HG02981 (cell line): ENCODE measurements at regions not wholly inside any gene's neighbourhood (a gene's known extent, or its start where the extent isn't known, plus 50 kb on each side); places are given as distances from the start of the nearest gene placed in this dataset.

Source experiments
- ATAC-seq: cut with Tn5 transposase; IDR thresholded peaks from one replicate; pipeline ENCODE4 v1.9.1; 2021; ENCODE audit warnings: mild to moderate bottlenecking, moderate library complexity; ENCODE audit not compliant: unreplicated experiment

DNA sequence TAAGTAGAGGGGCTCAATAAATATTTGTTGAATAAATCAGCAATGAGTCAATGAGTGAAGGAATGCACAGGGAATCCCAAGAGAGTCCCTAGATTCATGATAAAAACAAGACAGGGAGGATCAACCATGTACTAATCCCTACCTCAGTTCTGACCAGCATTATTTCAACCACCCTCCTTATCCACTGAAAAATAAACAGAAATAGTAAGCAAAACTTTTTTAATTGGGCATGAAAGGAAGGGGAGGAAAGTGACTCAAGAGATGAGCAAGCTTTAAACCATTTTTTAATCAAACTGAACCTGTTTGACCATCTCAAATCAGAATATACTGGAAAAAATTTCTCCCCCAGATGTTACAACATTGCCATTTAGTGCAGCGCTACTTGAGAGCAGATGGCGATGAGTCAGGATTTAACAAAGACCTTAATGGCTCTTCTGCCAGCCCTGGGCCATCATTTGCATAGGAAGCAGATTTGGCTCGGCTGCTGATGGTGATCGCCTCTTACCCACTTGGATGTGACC is 194.8 kb upstream of the SLC30A5 start:
- ATAC-seq: no peak

DNA sequence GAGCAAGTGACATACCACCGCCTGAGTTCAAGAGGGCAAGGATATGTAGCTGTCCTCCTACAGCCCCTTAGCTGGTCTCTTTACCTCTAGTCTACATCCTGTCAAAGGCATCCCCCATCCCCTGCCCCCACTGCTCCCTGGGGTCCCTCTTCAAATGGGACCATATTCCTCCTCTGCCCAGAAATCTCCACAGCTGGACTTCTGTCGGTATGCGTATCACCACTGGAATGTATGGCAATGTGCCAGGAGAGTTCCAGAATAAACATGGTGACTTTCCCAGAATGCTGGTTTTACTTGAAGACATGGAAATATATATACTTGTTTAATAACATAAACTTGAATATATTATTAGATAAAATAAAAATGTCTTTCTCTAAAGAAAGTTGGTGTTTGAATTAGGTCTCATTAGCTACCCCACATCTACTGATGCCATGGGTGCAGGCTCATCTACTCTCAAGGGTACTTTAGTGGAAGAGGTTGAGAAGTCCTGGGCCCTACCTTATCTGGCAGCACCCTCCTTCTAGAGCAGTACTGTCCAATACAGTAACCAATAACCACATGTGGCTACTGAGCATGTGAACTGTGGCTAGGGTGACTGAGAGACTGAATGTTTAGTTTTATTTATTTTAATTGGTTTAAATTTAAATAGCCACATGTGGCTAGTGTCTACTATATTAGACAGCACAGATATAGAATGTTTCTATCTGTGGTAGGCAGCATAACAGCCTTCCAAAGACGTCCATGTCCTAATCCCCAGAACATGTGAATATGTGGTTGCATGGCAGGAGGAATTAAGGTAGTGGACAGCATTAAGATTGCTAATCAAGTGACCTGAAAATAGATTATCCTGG is 181.7 kb upstream of the SLC30A5 start:
- ATAC-seq: no peak

DNA sequence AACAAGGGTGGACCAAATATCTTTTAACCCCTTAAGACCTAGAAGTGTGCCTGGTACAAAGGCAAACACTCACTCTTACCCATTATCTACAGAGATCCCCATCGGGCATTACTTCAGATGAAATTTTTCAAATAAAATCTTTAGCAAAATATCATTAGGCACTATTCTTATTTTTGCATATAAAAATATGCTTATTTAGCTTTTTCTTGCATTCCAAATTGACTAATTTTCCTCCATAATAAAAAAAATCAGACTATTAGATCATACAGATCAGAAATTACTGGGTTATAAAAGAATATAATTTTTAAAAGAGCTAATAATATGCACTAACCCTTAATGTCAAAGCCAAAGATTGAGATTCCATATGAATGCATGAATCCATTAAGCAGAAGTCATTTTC is 178.7 kb upstream of the SLC30A5 start:
- ATAC-seq: no peak

DNA sequence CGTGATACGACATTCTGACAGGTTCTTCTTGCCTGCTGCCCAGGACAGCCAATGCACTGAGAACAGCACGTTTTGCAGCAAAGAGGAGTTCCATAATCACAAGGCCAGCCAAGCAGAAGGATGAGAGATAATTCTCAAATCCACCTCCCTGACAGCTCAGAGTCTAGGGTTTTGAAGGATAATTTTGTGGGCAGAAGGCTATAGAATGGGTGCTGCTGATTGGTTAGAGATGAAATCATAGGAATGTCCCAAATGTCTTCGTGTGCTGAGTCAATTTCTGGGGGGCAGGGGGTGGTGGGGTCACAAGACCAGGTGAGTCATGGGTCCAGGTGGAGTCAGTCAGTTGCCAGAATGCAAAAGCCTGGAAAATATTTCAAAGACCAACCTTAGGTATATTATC is 175.5 kb upstream of the SLC30A5 start:
- no peak for ATAC-seq

DNA sequence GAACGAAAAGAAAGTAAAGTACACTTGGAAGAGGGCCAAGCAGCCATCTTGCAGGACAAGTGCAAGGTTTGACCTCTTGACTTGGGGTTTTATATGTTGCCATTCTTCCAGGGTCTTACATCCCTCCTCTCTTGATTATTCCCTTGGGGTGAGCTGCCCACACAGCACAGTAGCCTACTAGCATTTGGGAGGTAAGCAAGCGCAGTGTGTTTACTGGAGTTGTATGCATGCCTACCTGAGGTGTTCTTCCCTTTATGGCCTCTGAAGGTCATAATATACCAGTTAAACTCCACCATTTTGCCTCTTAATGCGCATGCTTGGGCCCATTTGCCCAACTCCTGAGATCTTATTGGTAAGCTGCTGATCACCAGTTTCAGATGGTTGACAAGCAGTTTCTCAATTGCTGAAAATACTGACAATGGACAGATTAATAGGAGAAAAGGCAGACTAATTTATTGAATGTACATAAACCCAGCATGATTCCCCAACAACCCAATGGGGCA is 173.8 kb upstream of the SLC30A5 start:
- no peak for ATAC-seq

DNA sequence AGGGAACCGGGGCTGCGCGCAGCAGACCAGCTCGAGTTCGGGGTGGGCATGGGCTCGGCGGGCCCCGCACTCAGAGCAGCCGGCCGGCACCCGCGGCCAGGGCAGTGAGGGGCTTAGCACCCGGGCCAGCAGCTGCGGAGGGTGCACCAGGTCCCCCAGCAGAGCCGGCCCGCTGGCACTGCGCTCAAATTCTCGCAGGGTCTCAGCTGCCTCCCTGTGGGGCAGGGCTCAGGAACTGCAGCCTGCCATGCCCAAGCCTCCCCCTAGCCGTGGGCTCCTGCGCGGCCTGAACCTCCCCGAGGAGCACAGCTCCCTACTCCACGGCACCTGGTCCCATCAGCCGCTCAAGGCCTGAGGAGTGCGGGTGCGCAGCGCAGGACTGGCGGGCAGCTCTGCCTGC is 172.9 kb upstream of the SLC30A5 start:
- ATAC-seq: no peak

DNA sequence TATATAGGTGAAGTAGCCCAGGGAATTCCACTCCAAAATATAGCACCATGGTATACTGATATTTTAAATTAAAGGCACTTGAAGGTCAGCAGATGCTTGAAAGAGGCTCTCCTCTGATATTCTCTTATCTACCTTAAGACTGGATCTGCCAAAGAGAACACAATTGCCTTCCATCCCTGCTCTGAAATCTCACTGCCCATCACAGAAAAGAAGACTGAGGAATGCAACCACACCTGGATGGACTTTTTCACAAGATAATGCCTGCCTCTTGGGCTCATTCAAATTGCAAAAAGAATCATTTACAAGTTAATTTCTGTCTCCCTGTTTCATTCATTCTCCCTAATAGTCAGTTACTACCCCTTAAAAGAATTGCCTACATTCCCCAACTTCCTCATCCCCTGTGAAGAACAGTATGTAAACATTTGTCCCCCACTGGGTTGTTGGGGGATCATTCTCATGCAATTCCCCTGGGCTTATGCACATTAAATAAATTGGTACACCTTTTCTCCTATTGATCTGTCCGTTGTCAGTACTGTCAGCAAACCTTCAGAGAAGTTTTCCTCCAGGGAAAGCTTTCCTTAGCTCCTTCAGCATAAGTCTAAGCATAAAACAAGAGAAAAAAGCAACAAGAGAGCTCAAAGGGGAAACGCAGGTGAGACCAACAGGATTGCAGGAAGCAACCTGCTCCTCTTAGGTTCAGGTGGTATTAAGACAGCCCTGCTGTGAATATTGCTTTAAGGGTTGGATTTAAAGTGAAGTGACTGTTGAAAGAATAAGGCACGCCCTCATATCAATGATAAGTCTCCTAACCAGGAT is 171.4 kb upstream of the SLC30A5 start:
- no peak for ATAC-seq

DNA sequence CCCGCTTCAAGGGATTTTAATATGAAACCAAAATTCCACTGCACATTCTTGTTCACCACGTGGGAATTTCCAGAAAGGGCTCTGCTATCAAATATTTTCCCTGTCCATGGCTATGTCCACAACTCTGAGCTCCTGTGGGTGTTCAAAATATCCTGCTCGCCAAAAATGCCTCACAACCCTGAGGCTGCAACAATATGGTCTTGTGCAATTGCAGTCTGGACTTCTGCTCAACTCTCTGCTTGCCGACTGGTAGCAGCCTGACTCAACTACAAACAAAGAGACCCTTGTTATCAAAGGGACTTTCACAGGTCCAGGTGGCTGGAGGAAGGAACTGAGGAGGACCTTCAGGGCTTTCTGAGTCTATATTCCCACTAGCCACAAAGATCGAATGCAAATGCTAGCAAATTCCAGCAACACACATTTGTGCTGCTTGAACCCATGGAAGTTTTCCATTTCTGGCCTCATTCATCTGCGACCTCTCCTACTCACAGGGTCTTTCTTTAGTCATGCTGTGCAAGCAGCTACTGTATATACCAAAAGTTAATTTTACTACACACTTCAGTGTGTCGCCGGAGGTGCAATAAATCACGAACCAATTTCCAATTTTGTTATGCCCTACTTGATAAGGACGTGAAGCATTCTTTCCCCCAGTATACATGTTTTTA is 169.2 kb upstream of the SLC30A5 start:
- no peak for ATAC-seq

DNA sequence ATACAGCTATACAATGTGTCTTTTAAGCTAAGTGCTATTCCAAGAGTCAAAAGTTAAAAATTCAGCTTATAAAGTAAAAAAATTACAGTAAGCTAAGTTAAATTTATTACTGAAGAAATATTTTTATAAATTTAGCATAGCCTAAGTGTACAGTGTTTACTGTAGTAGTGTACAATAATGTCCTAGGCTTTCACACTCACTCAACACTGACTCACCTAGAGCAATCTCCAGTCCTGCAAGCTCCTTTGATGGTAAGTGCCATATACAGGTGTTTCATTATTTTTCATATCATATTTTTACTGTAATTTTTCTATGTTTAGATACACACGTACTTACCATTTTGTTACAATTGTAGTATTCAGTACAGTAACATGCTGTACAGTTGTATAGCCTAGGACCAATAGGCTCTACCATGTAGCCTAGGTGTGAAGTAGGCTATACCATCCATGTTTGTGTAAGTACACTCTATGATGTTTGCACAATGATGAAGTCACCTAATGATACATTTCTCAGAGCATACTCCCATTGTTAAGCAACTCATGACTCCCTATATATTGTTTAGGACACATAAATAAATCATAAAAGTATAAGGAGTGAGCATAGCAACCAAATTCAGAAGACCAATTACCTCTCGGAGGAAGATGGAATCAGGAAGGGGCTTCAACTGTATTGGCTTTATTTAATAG is 165.1 kb upstream of the SLC30A5 start:
- no peak for ATAC-seq

DNA sequence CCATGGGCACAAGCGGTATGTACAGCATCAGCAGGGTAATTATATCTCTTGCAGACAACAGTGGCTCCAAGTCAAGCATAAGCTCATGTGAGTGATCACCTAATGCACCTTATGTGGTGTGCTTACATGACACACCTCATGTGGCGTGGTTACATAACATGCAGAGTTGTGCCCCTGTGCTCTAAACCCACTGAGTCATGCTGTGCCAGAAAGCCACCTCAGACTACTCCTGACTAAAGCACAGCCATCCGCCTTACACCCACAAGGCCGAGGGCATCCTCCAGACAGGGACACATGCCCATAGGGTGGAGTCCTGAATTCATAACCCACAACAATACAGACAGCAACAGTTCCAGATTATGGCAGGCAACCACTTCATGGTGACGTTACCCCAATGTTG is 163.7 kb upstream of the SLC30A5 start:
- no peak for ATAC-seq

DNA sequence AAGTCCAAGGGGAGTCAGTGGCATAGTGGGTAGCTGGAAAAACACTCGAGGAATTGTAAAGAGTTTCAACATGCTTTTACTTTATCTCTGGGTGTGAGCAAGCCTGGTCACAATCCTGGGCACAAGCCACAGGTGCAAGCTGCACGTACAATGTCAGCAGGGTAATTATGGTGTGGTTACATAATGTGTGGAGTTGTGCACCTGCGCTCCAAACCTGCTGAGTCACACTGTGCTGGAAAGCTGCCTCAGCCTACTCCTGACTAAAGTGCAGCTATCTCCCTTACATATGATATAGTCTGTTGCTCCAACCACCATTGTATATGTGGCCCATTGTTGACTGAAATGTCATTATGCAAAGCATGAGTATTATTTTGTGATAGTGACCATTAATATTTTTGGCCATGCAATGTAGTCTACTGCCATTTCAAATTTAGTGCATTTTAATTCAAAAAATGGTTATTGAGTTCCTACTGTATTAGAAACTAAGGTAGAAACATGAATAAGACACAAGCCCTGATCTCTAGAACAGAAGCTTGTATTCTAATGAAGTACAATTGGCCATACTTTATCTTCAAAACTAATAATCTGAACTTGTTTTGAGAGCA is 160.9 kb upstream of the SLC30A5 start:
- ATAC-seq: no peak

DNA sequence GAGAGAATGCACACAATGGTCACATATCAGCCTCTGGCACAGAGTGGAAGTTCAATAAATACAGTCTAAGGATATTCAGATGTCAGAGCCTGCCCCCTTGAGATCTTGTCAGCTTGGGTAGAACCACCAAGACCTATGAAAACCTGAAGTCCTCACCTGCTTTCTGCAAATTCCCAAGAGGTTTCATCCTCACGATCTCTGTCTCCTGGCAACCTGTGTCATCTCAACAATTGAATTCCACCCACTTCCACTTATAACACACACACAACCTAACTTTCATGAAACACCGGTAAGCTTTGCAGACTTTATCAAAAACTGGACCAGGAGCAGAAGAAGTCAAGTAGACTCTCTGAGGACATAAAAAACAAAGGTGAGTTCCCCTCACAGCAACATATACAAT is 151.6 kb upstream of the SLC30A5 start:
- ATAC-seq: no peak

DNA sequence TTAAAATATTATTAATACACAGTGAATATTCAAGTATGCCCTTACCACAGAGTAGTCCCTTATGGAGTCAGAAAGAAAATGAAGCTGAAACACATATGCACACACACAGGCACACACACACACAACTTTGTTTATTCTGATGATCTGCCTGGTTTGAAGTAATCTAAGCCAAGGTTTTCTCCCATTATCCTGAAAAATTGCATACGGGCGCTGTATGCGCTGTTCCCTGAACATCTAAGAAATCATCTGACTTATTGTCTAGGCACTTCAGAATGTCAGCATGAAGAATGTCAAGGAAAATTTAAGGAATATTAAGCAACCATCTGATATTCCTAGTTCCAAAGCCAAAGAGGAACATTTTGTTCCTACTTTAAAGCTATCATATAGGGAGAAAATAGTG is 147.1 kb upstream of the SLC30A5 start:
- no peak for ATAC-seq

DNA sequence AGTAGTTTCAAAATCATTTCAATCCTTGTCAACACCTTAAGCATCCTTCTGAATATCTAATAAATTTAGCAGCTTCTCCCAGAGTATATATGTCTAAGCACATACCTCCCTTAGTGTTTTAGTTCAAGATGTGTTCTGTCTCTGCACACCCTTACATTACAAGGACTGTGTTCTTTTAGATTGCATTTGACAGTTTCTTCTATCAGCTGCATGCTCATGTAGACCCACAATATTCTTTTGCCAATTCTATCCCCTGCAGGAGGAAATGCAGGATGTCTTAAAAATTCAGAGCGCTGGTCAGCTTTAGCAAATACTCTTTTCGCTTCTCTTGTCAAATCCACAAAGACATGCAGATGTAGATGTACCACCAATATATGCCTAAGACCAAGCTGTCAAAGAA is 145.8 kb upstream of the SLC30A5 start:
- no peak for ATAC-seq

DNA sequence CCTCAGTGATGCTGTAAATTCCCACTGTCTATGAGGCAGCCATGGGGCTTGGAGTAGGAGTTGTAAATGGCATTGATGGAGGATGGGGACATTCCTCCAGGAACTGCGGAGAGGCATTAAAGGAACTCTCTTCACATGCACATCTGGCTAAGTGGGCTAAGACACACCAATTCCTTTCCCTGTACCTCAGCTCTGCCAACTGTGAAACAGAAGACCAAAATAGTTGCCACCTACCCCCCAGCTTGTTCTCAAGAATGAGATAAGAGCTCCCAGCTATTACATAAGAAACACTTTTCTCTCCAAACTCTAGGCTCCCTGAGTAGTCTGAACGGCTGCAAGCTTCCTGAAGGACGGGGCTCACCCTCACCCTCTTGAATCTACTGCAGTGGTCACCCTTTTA is 144.6 kb upstream of the SLC30A5 start:
- ATAC-seq: no peak

DNA sequence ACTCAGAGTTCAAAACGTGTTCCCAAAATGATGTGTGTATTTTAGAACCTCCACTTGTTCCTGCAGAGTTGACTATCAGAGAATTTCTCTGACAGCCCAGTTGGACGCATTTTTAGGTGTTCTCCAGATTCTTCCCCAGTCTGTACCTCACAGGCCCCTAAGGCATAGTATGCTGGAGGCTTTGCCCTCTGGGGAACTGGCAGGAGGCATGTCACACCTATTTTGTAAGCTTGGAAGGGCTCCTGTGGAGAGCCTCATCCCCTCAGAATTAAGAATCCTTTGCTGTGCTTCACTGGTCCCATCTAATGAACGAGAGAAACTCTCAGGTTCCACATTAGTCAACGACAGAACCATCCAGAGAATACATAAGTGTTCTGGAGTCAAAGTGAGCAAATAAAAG is 144.1 kb upstream of the SLC30A5 start:
- no peak for ATAC-seq

DNA sequence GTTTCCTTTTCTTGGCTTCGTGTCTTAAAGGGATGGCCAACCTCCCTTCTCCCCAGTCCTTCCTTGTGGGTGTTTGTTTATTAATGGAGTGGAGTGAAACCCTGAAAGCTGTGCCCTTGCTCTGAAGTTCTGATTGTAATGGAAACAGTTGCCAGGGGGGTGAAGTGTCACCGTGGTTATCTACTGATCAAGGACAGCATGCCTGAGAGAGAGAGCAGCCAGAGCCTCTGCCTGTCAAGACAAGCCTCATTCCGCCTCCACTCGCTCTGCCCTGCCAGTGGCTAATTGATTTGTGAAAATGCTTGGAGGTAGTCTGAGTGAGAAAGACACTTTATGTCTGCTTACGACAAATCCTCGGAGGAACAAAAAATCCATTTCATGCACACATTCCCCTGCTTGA is 143.7 kb upstream of the SLC30A5 start:
- ATAC-seq: no peak

DNA sequence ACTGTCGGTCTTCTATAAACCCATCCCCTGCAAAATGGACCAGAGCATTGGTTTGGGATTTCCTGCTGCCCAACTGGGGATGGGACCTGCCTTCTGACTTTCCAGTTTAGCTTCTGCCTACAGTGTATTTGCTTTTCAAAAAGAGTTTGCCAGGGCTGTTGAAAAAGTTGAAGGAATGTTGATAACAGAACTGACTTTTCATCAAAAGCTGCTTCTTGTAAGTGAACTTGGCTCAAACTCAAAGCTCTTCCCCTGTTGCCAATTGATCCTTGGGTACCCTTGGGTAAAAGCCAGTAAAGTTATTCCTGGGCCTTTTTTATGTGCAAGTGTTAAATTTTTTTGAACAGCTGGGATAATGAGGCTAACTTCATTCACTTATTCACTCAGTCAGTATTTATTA is 142.9 kb upstream of the SLC30A5 start:
- ATAC-seq: no peak

DNA sequence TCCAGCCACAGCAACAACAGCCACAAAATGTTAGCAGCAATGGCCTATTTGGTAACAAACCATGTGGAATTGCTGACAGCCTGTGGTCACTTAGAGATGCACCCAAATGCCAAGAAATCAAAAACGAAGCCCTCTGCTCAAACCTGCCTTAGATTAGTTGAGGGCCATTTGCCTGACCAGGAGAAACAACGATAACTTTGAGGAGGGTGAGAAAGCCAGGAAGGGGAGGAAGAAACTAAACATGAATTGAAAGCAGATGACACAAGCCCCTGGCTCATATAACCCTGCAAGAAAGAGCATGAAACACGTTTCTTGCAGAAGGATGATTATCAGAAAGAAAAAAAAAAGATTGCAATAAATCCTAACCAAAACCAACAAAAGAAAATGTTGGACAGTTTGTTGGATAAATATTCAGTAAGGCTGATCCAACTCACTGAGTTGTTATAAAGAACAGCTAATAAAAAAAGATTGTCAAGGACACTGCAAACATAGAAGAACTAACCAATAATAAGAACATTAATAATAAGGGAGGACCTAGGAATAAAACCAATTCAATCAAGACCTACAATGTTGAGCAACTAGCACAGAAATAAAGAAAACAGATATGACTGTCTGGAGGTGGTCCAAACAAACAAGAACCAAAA is 140.5 kb upstream of the SLC30A5 start:
- no peak for ATAC-seq
